SK-N-SH (cell line): ENCODE measurements at regions not wholly inside any gene's neighbourhood (a gene's known extent, or its start where the extent isn't known, plus 50 kb on each side); places are given as distances from the start of the nearest gene placed in this dataset.

Source experiments
- JUND ChIP-seq: IDR thresholded peaks from 2 replicates; pipeline ENCODE4 v1.4.0; 2012
- POLR2AphosphoS5 ChIP-seq: IDR thresholded peaks from 2 replicates; pipeline ENCODE4 v1.6.1; 2012; ENCODE audit warnings: low read depth, low read length
- RCOR1 ChIP-seq: fragments of 150-350 bp; IDR thresholded peaks from 2 replicates; pipeline ENCODE4 v1.6.1; 2017; ENCODE audit warnings: antibody characterized with exemption, low read length
- RFX5 ChIP-seq: IDR thresholded peaks from 2 replicates; pipeline ENCODE4 v1.6.1; 2012; ENCODE audit warnings: mild to moderate bottlenecking, improper control_type of control experiment, low read length
- SIN3A ChIP-seq: IDR thresholded peaks from 2 replicates; pipeline ENCODE4 v1.6.1; 2012; ENCODE audit warnings: low read depth, mild to moderate bottlenecking, low read length, moderate library complexity, borderline replicate concordance
- TF ChIP-seq, protein P1 (sequence below): fragments of 200-600 bp; sonication (generic); IDR thresholded peaks from 2 replicates; pipeline ENCODE4 v1.6.1; 2017; ENCODE audit warnings: antibody characterized with exemption, mild to moderate bottlenecking, moderate library complexity
- TF ChIP-seq, protein P2 (sequence below): IDR thresholded peaks from 2 replicates; pipeline ENCODE4 v1.4.0; 2012; ENCODE audit warnings: low read depth
- TF ChIP-seq, protein P3 (sequence below): IDR thresholded peaks from 2 replicates; pipeline ENCODE4 v1.6.1; 2012; ENCODE audit warnings: mild to moderate bottlenecking, low read depth, low read length, moderate library complexity

DNA sequence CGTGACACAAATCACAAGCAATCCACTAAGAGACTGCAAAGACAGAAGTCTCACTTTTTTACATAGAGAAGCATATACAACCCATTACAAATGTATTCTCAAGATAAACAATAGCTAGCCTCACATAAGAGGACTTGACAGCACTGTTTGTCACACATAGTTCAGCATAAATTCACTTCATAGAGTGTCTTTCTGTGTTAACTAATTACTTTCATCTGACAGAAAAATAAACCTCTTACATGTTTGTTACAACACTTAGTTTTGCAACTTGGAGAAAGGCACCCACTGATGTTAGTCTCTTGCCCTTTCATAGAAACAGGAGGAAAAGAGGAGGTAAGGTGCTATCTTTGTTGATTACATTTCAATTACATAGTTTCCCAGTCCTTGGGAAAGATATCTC is 2221.9 kb upstream of the RAG2 start:
- TF ChIP-seq, protein P1, sequence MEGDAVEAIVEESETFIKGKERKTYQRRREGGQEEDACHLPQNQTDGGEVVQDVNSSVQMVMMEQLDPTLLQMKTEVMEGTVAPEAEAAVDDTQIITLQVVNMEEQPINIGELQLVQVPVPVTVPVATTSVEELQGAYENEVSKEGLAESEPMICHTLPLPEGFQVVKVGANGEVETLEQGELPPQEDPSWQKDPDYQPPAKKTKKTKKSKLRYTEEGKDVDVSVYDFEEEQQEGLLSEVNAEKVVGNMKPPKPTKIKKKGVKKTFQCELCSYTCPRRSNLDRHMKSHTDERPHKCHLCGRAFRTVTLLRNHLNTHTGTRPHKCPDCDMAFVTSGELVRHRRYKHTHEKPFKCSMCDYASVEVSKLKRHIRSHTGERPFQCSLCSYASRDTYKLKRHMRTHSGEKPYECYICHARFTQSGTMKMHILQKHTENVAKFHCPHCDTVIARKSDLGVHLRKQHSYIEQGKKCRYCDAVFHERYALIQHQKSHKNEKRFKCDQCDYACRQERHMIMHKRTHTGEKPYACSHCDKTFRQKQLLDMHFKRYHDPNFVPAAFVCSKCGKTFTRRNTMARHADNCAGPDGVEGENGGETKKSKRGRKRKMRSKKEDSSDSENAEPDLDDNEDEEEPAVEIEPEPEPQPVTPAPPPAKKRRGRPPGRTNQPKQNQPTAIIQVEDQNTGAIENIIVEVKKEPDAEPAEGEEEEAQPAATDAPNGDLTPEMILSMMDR: no peak
- TF ChIP-seq RFX5 (no peak), POLR2AphosphoS5 (no peak), JUND (no peak), SIN3A (no peak), RCOR1 (no peak)
- TF ChIP-seq, protein P2, sequence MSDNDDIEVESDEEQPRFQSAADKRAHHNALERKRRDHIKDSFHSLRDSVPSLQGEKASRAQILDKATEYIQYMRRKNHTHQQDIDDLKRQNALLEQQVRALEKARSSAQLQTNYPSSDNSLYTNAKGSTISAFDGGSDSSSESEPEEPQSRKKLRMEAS: no peak
- TF ChIP-seq, protein P3, sequence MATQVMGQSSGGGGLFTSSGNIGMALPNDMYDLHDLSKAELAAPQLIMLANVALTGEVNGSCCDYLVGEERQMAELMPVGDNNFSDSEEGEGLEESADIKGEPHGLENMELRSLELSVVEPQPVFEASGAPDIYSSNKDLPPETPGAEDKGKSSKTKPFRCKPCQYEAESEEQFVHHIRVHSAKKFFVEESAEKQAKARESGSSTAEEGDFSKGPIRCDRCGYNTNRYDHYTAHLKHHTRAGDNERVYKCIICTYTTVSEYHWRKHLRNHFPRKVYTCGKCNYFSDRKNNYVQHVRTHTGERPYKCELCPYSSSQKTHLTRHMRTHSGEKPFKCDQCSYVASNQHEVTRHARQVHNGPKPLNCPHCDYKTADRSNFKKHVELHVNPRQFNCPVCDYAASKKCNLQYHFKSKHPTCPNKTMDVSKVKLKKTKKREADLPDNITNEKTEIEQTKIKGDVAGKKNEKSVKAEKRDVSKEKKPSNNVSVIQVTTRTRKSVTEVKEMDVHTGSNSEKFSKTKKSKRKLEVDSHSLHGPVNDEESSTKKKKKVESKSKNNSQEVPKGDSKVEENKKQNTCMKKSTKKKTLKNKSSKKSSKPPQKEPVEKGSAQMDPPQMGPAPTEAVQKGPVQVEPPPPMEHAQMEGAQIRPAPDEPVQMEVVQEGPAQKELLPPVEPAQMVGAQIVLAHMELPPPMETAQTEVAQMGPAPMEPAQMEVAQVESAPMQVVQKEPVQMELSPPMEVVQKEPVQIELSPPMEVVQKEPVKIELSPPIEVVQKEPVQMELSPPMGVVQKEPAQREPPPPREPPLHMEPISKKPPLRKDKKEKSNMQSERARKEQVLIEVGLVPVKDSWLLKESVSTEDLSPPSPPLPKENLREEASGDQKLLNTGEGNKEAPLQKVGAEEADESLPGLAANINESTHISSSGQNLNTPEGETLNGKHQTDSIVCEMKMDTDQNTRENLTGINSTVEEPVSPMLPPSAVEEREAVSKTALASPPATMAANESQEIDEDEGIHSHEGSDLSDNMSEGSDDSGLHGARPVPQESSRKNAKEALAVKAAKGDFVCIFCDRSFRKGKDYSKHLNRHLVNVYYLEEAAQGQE: no peak
